ENCODE measurements at regions not wholly inside any gene's neighbourhood (a gene's known extent, or its start where the extent isn't known, plus 50 kb on each side); places are given as distances from the start of the nearest gene placed in this dataset.

DNA sequence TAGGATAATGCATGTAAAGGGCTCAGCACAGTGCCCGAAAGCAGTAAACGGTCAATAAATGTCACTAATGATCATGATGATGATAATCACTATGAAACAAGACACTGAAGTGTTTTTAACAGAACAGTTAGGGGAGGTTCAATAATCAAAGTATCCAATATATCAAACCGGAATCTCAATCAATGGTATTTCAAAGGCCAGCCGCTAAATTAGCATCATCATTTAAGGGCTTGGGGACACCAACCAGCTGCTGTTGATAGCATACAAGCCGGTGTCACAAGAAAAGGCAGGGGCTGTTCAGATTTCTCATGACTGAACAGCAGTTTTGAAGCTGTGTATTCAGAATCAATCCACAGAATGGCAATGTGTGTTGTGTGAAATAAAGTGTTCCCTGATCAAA, 316.0 kb upstream of the NPVF start:
- no peaks in the 10 kb centered on the region for H3K36me3 Mint-ChIP-seq (ENCODE audit: low read depth)
- TF ChIP-seq CTCF (IDR thresholded peaks at IDR 0.05) = no peak

GRCh38 chr7:25545124-25546008, 317.1 kb upstream of the NPVF start:
- intact Hi-C loops (cut with micrococcal nuclease) = no loop called here
- Mint-ChIP-seq H3K4me3 (no peak overlapping the region), H3K4me1 (no peaks in the 10 kb centered on the region), H3K9me3 (no peaks in the 10 kb centered on the region), H3K36me3 (ENCODE audit: low read depth) (no peaks in the 10 kb centered on the region), H3K27me3 (peaks cover 33% of the 10 kb centered on the region), H3K27ac (no peak overlapping the region)
- TF ChIP-seq CTCF (IDR thresholded peaks at IDR 0.05) = no peak
- ATAC-seq (ENCODE audit: low read depth) (no peak), DNase-seq (no peak)
- ChIA-PET POLR2A (no interaction called here), CTCF (no interaction called here)

More for the DNA sequence above, 316.0 kb upstream of the NPVF start:
- no peaks in the 10 kb centered on the region for H3K4me1 Mint-ChIP-seq
- H3K4me3 Mint-ChIP-seq = no peak overlapping the region
- DNase-seq (no peak), ATAC-seq (ENCODE audit: low read depth) (no peak)
- no peaks in the 10 kb centered on the region for H3K9me3 Mint-ChIP-seq
- no peak overlapping the region for H3K27ac Mint-ChIP-seq
- POLR2A ChIA-PET = no interaction called here
- CTCF ChIA-PET = no interaction called here
- intact Hi-C loops (cut with micrococcal nuclease) = no loop called here
- peaks cover 26% of the 10 kb centered on the region for H3K27me3 Mint-ChIP-seq

DNA sequence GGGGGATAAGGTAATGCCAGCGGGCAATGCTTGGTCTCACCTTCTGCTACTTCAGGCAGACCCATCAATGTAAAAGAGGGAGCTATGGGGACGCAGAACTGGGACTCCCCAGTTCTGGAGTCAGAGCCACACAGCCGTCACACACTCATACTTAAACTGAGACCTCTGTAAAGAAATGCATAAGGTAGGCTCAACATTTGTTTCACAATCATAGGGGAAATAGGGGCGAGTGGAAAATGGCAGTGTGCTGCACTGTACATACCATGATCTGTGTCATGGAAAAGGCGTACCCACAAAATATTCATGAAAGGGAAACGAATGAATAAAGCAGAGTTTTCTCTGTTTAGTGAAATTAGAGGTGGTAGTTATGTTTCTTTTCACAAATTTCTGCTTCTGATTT, 318.0 kb upstream of the NPVF start:
- ATAC-seq (ENCODE audit: low read depth) (no peak), DNase-seq (no peak)
- POLR2A ChIA-PET = no interaction called here
- Mint-ChIP-seq H3K9me3 (no peaks in the 10 kb centered on the region), H3K4me1 (no peaks in the 10 kb centered on the region), H3K4me3 (no peak overlapping the region), H3K27ac (no peak overlapping the region), H3K36me3 (ENCODE audit: low read depth) (no peaks in the 10 kb centered on the region), H3K27me3 (peaks cover 37% of the 10 kb centered on the region)
- TF ChIP-seq CTCF (IDR thresholded peaks at IDR 0.05) = no peak
- intact Hi-C loops (cut with micrococcal nuclease) = no loop called here
- CTCF ChIA-PET = no interaction called here

- Mint-ChIP-seq H3K36me3 (ENCODE audit: low read depth) (no peaks in the 10 kb centered on the region), H3K4me3 (no peak overlapping the region), H3K9me3 (no peaks in the 10 kb centered on the region), H3K4me1 (no peaks in the 10 kb centered on the region), H3K27me3 (peaks cover 22% of the 10 kb centered on the region), H3K27ac (no peak overlapping the region)
- POLR2A ChIA-PET = no interaction called here
- no peak for ATAC-seq (ENCODE audit: low read depth)
- DNase-seq = no peak
- CTCF ChIA-PET = no interaction called here
- no peak for TF ChIP-seq CTCF (IDR thresholded peaks at IDR 0.05)
- intact Hi-C loops (cut with micrococcal nuclease) = no loop called here
Measured at GRCh38 chr7:25549271-25549921, 321.1 kb upstream of the NPVF start.

DNA sequence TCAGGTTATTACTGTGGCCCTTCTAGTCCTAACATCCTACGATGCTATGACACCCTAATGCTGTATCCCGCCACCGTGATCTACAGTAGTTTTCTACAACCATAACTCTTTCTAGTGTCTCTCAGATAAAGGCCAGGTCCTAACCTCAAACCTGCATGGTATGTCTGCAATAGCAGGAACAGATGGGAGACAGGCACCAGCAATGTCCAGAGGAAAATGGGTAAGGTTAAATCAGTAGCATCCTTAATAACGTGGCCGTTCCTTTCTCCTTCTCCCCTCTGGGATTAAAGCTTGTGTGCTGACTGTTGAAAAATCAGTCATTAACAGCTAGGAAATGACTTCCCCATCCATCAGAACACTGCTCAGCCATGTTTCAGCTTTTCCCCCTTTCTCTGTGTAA, 321.9 kb upstream of the NPVF start:
- H3K4me1 Mint-ChIP-seq = no peaks in the 10 kb centered on the region
- no peak for ATAC-seq (ENCODE audit: low read depth)
- no peak for TF ChIP-seq CTCF (IDR thresholded peaks at IDR 0.05)
- H3K36me3 Mint-ChIP-seq (ENCODE audit: low read depth) = no peaks in the 10 kb centered on the region
- no peak for DNase-seq
- no peak overlapping the region for H3K27ac Mint-ChIP-seq
- intact Hi-C loops (cut with micrococcal nuclease) = no loop called here
- POLR2A ChIA-PET = no interaction called here
- peaks cover 22% of the 10 kb centered on the region for H3K27me3 Mint-ChIP-seq
- no peaks in the 10 kb centered on the region for H3K9me3 Mint-ChIP-seq
- no peak overlapping the region for H3K4me3 Mint-ChIP-seq
- CTCF ChIA-PET = no interaction called here
